IMR-90 (cell line): ENCODE measurements at regions not wholly inside any gene's neighbourhood (a gene's known extent, or its start where the extent isn't known, plus 50 kb on each side); places are given as distances from the start of the nearest gene placed in this dataset.
"Not testable (repeated sequence)": the region's sequence is repeated elsewhere in the genome, so short reads cannot be mapped to it uniquely, and the experiment has no call there.

Experiments
- ATAC-seq: fragments of 200-7000 bp; cut with Tn5 transposase; 2 replicates; pipeline ENCODE4 v1.9.1; 2020; ENCODE audit warnings: low read depth, mild to moderate bottlenecking, moderate library complexity
- BruUV-seq: library from RNA; stranded (reverse); fragments of 400-500 nt; replicated peaks from 2 replicates; lab custom pipeline; 2021; lab: Mats Ljungman, UMichigan
- CTCF ChIA-PET: fragments of 300-600 bp; formaldehyde crosslinking; extraction: SDS; loops from one replicate; lab custom pipeline; 2021; ENCODE audit warnings: antibody characterized with exemption; lab: Yijun Ruan, JAX
- POLR2A ChIA-PET: fragments of 300-600 bp; sonication (Branson Sonifier 250); formaldehyde crosslinking; loops from one replicate; lab custom pipeline; 2022; ENCODE audit warnings: antibody characterized with exemption; ENCODE audit not compliant: unreplicated experiment; lab: Charles Lee
- DNase-seq: peaks from one replicate; pipeline ENCODE4 v3.0.0; 2013
- H2AFZ ChIP-seq: replicated peaks from 2 replicates; pipeline ENCODE3; 2013; ENCODE audit warnings: low read length, mild to moderate bottlenecking; ENCODE audit not compliant: poor library complexity
- H2AK5ac ChIP-seq: 2 replicates; pipeline ENCODE4 v1.6.1; 2013; ENCODE audit warnings: low read depth, low read length, inconsistent platforms
- H2AK9ac ChIP-seq: replicated peaks from 2 replicates; pipeline ENCODE3; 2013; ENCODE audit warnings: mild to moderate bottlenecking, low read depth, low read length, moderate library complexity; ENCODE audit not compliant: poor library complexity
- H2BK120ac ChIP-seq: 2 replicates; pipeline ENCODE4 v1.6.1; 2013; ENCODE audit warnings: low read depth, low read length, inconsistent platforms
- H2BK15ac ChIP-seq: 3 replicates; pipeline ENCODE4 v1.6.1; 2013; ENCODE audit warnings: low read depth, low read length, inconsistent platforms
- H2BK20ac ChIP-seq: 2 replicates; pipeline ENCODE4 v1.6.1; 2013; ENCODE audit warnings: low read depth, mild to moderate bottlenecking, inconsistent platforms, low read length, moderate library complexity
- H2BK5ac ChIP-seq: 2 replicates; pipeline ENCODE4 v1.6.1; 2013; ENCODE audit warnings: mild to moderate bottlenecking, low read depth, low read length, inconsistent platforms; ENCODE audit not compliant: poor library complexity, severe bottlenecking
- H3K14ac ChIP-seq: replicated peaks from 2 replicates; pipeline ENCODE4 v1.6.1; 2013; ENCODE audit warnings: low read depth, low read length, inconsistent platforms
- H3K18ac ChIP-seq: 2 replicates; pipeline ENCODE4 v1.6.1; 2013; ENCODE audit warnings: low read depth, low read length, control low read depth
- H3K23ac ChIP-seq: 2 replicates; pipeline ENCODE4 v1.6.1; 2013; ENCODE audit warnings: low read depth, low read length, inconsistent platforms
- H3K27ac ChIP-seq: 2 replicates; pipeline ENCODE4 v1.5.1; 2013; ENCODE audit warnings: mild to moderate bottlenecking, control low read depth, low read length; ENCODE audit not compliant: insufficient read depth
- H3K27me3 ChIP-seq: 2 replicates; pipeline ENCODE4 v1.6.1; 2013; ENCODE audit warnings: low read length; ENCODE audit not compliant: control insufficient read depth, insufficient read depth
- H3K36me3 ChIP-seq: 2 replicates; pipeline ENCODE4 v1.6.1; 2013; ENCODE audit warnings: low read length, mixed read lengths; ENCODE audit not compliant: control insufficient read depth, insufficient read depth
- H3K4ac ChIP-seq: 2 replicates; pipeline ENCODE4 v1.6.1; 2013; ENCODE audit warnings: low read depth, low read length, inconsistent platforms
- H3K4me1 ChIP-seq: 2 replicates; pipeline ENCODE4 v1.6.1; 2013; ENCODE audit warnings: low read length, mixed read lengths; ENCODE audit not compliant: control insufficient read depth, insufficient read depth
- H3K4me2 ChIP-seq: 2 replicates; pipeline ENCODE4 v1.6.1; 2013; ENCODE audit warnings: low read depth, mild to moderate bottlenecking, control low read depth, low read length, moderate library complexity
- H3K4me3 ChIP-seq: 2 replicates; pipeline ENCODE4 v1.5.1; 2013; ENCODE audit warnings: low read depth, mild to moderate bottlenecking, control low read depth, low read length, moderate library complexity; ENCODE audit not compliant: insufficient read depth
- H3K56ac ChIP-seq: 2 replicates; pipeline ENCODE4 v1.6.1; 2013; ENCODE audit warnings: low read length, inconsistent platforms; ENCODE audit not compliant: insufficient read depth; ENCODE audit errors: extremely low read depth
- H3K79me1 ChIP-seq, 2 experiments: 2 replicates each; pipeline ENCODE4 v1.6.1; 2013; ENCODE audit warnings: low read length in 2 of 2, inconsistent platforms in 1 of 2, low read depth in 1 of 2
- H3K9ac ChIP-seq: 2 replicates; pipeline ENCODE4 v1.6.1; 2013; ENCODE audit warnings: low read depth, low read length, control low read depth
- H3K9me1 ChIP-seq: 2 replicates; pipeline ENCODE4 v1.6.1; 2013; ENCODE audit warnings: low read length, inconsistent platforms; ENCODE audit not compliant: insufficient read depth
- H3K9me3 ChIP-seq: 2 replicates; pipeline ENCODE4 v1.6.1; 2013; ENCODE audit warnings: low read length; ENCODE audit not compliant: control insufficient read depth, insufficient read depth
- H4K20me1 ChIP-seq: 2 replicates; pipeline ENCODE4 v1.6.1; 2013; ENCODE audit warnings: low read length, inconsistent platforms; ENCODE audit not compliant: insufficient read depth
- H4K5ac ChIP-seq: 2 replicates; pipeline ENCODE4 v1.6.1; 2013; ENCODE audit warnings: mild to moderate bottlenecking, low read depth, low read length, control low read depth
- H4K8ac ChIP-seq, 2 experiments: 2 replicates each; pipeline ENCODE4 v1.6.1; 2013; ENCODE audit warnings: low read depth in 2 of 2, low read length in 2 of 2, control low read depth in 1 of 2, inconsistent platforms in 1 of 2
- H4K91ac ChIP-seq: 2 replicates; pipeline ENCODE4 v1.6.1; 2013; ENCODE audit warnings: low read depth, low read length, inconsistent platforms; ENCODE audit not compliant: insufficient read depth
- WGBS, 2 experiments: methylation state at CpG; one replicate each; pipeline versions ENCODE4 v1.1.5 to v1.1.7; 2013; ENCODE audit warnings: missing lambda C conversion rate in 2 of 2; ENCODE audit not compliant: insufficient read length in 1 of 2; ENCODE audit errors: extremely low coverage in 2 of 2; 5-methylcytosine and 5-hydroxymethylcytosine counted together
- dilution Hi-C: fragments of 300-500 bp; cut with HindIII; formaldehyde crosslinking; loops from one replicate; pipeline ENCODE4 v1.14.3; 2018; ENCODE audit warnings: low sequenced_read_pairs; ENCODE audit not compliant: unreplicated experiment
- in situ Hi-C: fragments of 300-500 bp; cut with MboI; formaldehyde crosslinking; loops from 3 replicates; pipeline ENCODE4 v1.14.3; 2019; ENCODE audit warnings: low sequenced_read_pairs, inconsistent platforms, mixed read lengths
- intact Hi-C: fragments of 100-400 bp; cut with micrococcal nuclease; formaldehyde crosslinking; loops from 2 replicates; pipeline ENCODE4 v1.10.0; 2022
- TF ChIP-seq, protein P1 (sequence below): conservative IDR thresholded peaks from 2 replicates; pipeline ENCODE4 v1.5.1; 2012; ENCODE audit warnings: mild to moderate bottlenecking, low read depth, low read length, improper control_type of control experiment

DNA sequence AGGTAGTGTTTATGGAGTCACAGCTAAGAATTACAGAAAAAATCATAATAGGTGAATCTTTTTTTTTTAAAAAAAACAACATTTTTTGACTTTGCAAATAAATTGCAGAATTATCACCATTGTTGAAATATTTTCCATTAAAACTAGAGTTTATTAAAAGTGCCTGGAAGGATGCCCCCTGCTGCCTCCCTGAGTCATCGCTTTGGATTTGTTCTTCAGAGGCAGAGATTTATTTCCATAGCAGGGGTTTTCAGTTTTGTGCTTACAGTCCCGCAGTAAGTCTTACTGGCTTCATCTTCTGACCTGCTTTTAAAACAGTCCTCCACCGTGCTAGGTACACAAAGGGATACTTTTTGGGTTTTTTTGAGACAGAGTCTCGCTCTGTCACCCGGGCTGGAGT, 244.9 kb upstream of the PLGLB2 start:
- H2BK120ac ChIP-seq, H4K5ac ChIP-seq, H3K9me3 ChIP-seq, H3K4ac ChIP-seq, H3K9ac ChIP-seq, H3K14ac ChIP-seq, POLR2A ChIA-PET, intact Hi-C loops, H3K4me3 ChIP-seq, dilution Hi-C loops, DNase-seq, H4K91ac ChIP-seq, H2BK5ac ChIP-seq, H2AK9ac ChIP-seq, H3K27me3 ChIP-seq, H3K9me1 ChIP-seq, in situ Hi-C loops, H2AFZ ChIP-seq, H3K23ac ChIP-seq, H3K27ac ChIP-seq, BruUV-seq, ATAC-seq, CTCF ChIA-PET, H3K4me1 ChIP-seq, H2BK20ac ChIP-seq, H2AK5ac ChIP-seq, H2BK15ac ChIP-seq, H3K56ac ChIP-seq, H3K4me2 ChIP-seq, H3K36me3 ChIP-seq, H3K18ac ChIP-seq, H4K8ac ChIP-seq, H3K79me1 ChIP-seq: not testable (repeated sequence)
- TF ChIP-seq, protein P1, sequence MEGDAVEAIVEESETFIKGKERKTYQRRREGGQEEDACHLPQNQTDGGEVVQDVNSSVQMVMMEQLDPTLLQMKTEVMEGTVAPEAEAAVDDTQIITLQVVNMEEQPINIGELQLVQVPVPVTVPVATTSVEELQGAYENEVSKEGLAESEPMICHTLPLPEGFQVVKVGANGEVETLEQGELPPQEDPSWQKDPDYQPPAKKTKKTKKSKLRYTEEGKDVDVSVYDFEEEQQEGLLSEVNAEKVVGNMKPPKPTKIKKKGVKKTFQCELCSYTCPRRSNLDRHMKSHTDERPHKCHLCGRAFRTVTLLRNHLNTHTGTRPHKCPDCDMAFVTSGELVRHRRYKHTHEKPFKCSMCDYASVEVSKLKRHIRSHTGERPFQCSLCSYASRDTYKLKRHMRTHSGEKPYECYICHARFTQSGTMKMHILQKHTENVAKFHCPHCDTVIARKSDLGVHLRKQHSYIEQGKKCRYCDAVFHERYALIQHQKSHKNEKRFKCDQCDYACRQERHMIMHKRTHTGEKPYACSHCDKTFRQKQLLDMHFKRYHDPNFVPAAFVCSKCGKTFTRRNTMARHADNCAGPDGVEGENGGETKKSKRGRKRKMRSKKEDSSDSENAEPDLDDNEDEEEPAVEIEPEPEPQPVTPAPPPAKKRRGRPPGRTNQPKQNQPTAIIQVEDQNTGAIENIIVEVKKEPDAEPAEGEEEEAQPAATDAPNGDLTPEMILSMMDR: 0 out of 2 replicates have a peak, but pooled peaks have one; percentile 2
- WGBS, 2 experiments: no CpG with 5 or more reads among the region's 5 CpGs
- peaks cover 31% of the 10 kb centered on the region for H4K20me1 ChIP-seq

DNA sequence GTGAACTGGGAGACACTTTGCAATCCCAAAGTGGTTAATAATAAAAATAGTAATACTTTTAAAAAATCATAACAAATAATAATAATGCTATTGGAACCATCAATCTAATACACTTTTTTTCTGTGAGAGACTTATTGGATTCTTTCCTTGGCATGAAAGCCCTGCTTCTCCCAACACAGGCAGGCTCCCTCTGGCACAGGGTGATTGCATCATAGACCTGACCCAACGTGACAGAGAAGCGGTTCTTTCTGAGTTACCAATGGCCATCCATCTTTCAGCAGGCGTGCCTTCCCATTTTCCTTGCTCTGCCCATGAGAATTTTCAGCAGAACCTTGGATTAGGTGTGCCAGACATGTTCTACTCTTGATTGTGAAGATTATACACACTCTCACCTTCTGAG, 242.6 kb upstream of the PLGLB2 start:
- H3K14ac ChIP-seq, dilution Hi-C loops, H2BK15ac ChIP-seq, H4K91ac ChIP-seq, H2BK5ac ChIP-seq, H3K36me3 ChIP-seq, H3K4ac ChIP-seq, H2BK20ac ChIP-seq, ATAC-seq, H3K18ac ChIP-seq, H2AFZ ChIP-seq, H3K4me1 ChIP-seq, H3K56ac ChIP-seq, H3K4me2 ChIP-seq, H2AK5ac ChIP-seq, H4K5ac ChIP-seq, H3K27ac ChIP-seq, POLR2A ChIA-PET, H3K9ac ChIP-seq, H3K79me1 ChIP-seq, H3K4me3 ChIP-seq, intact Hi-C loops, H3K27me3 ChIP-seq, BruUV-seq, in situ Hi-C loops, H4K8ac ChIP-seq, CTCF ChIA-PET, H3K9me3 ChIP-seq, DNase-seq, H2AK9ac ChIP-seq, H2BK120ac ChIP-seq, H3K9me1 ChIP-seq, H3K23ac ChIP-seq: not testable (repeated sequence)
- H4K20me1 ChIP-seq: peaks cover 33% of the 10 kb centered on the region
- WGBS, 2 experiments: no CpG with 5 or more reads among the region's 3 CpGs
